PC-9 (cell line): ENCODE measurements at regions not wholly inside any gene's neighbourhood (a gene's known extent, or its start where the extent isn't known, plus 50 kb on each side); places are given as distances from the start of the nearest gene placed in this dataset.

Source experiments
- BruUV-seq: library from RNA; stranded (reverse); fragments of 400-500 nt; replicated peaks from 2 replicates; lab custom pipeline; 2021; lab: Mats Ljungman, UMichigan
- CTCF ChIA-PET: fragments of 300-600 bp; sonication (Branson Sonifier 250); formaldehyde crosslinking; loops from one replicate; lab custom pipeline; 2022; ENCODE audit warnings: antibody characterized with exemption; lab: Charles Lee
- POLR2A ChIA-PET: fragments of 300-600 bp; sonication (Branson Sonifier 250); formaldehyde crosslinking; loops from one replicate; lab custom pipeline; 2022; ENCODE audit warnings: antibody characterized with exemption; ENCODE audit not compliant: unreplicated experiment; lab: Charles Lee
- DNase-seq, 2 experiments: peaks; one replicate each; pipeline versions ENCODE4 v3.0.0 to v3.0.0-alpha.2; 2015 to 2022; ENCODE audit warnings: mixed read lengths in 1 of 2
- H2AFZ ChIP-seq: fragments of 200-600 bp; sonication (generic); 2 replicates; pipeline ENCODE4 v1.8.1; 2017; ENCODE audit warnings: antibody characterized with exemption
- H3F3A ChIP-seq: fragments of 200-600 bp; sonication (generic); 2 replicates; pipeline ENCODE4 v1.8.1; 2017; ENCODE audit warnings: antibody characterized with exemption, mild to moderate bottlenecking, low read depth; ENCODE audit not compliant: insufficient read depth
- H3K27ac ChIP-seq: fragments of 200-600 bp; sonication (generic); 2 replicates; pipeline ENCODE4 v1.6.1; 2016; ENCODE audit warnings: mixed run types
- H3K27me3 ChIP-seq: fragments of 200-600 bp; sonication (generic); 2 replicates; pipeline ENCODE4 v1.6.1; 2016; ENCODE audit warnings: low read depth, mixed run types; ENCODE audit not compliant: insufficient read depth
- H3K36me3 ChIP-seq: fragments of 200-600 bp; sonication (generic); 2 replicates; pipeline ENCODE4 v1.6.1; 2016; ENCODE audit warnings: low read depth, mixed run types
- H3K4me1 ChIP-seq: fragments of 200-600 bp; sonication (generic); replicated peaks from 2 replicates; pipeline ENCODE4 v1.6.1; 2016; ENCODE audit warnings: mixed run types; ENCODE audit not compliant: insufficient read depth
- H3K4me2 ChIP-seq: fragments of 200-600 bp; sonication (generic); 2 replicates; pipeline ENCODE4 v1.6.1; 2017; ENCODE audit warnings: mixed run types
- H3K4me3 ChIP-seq: fragments of 200-600 bp; sonication (generic); 2 replicates; pipeline ENCODE4 v1.6.1; 2016; ENCODE audit warnings: mixed run types
- H3K79me2 ChIP-seq: fragments of 200-600 bp; sonication (generic); 2 replicates; pipeline ENCODE4 v1.6.1; 2017; ENCODE audit warnings: low read depth, mixed run types
- H3K9me2 ChIP-seq: fragments of 200-600 bp; sonication (generic); 2 replicates; pipeline ENCODE4 v1.8.1; 2017; ENCODE audit warnings: mild to moderate bottlenecking; ENCODE audit not compliant: insufficient read depth
- H3K9me3 ChIP-seq: fragments of 200-600 bp; sonication (generic); 2 replicates; pipeline ENCODE4 v1.8.1; 2016; ENCODE audit warnings: low read depth; ENCODE audit not compliant: insufficient read depth
- H4K20me1 ChIP-seq: fragments of 200-600 bp; sonication (generic); 2 replicates; pipeline ENCODE4 v1.8.1; 2017; ENCODE audit not compliant: insufficient read depth
- CTCF ChIP-seq: fragments of 200-600 bp; sonication (generic); conservative IDR thresholded peaks from 2 replicates; pipeline ENCODE4 v1.6.1; 2017; ENCODE audit warnings: mixed run types, antibody characterized with exemption, mild to moderate bottlenecking, moderate library complexity
- EZH2 ChIP-seq: fragments of 200-600 bp; sonication (generic); IDR thresholded peaks from 2 replicates; pipeline ENCODE4 v1.8.0; 2017; ENCODE audit warnings: antibody characterized with exemption, low read depth
- intact Hi-C: fragments of 100-400 bp; cut with micrococcal nuclease; formaldehyde crosslinking; loops from one replicate; pipeline ENCODE4 v1.10.0; 2022; ENCODE audit not compliant: unreplicated experiment

GRCh38 chr6:15941168-15941567 is 187.7 kb upstream of the MYLIP start:
- no peaks in the 10 kb centered on the region for H3K9me2 ChIP-seq
- intact Hi-C loops, result no loop called here
- CTCF ChIA-PET, result no interaction called here
- H2AFZ ChIP-seq, result no peak overlapping the region
- peaks cover 3% of the 10 kb centered on the region; the same call in 1 of the 2 replicates for H4K20me1 ChIP-seq
- no peaks in the 10 kb centered on the region for H3F3A ChIP-seq
- H3K36me3 ChIP-seq, result no peaks in the 10 kb centered on the region
- no TSS peak for BruUV-seq
- POLR2A ChIA-PET, result no interaction called here
- no peaks in the 10 kb centered on the region for H3K4me1 ChIP-seq
- peaks cover 57% of the 10 kb centered on the region for H3K27me3 ChIP-seq
- no peak overlapping the region for H3K4me2 ChIP-seq
- no peaks in the 10 kb centered on the region for H3K9me3 ChIP-seq
- H3K4me3 ChIP-seq, result no peak overlapping the region
- H3K27ac ChIP-seq, result no peak overlapping the region
- no peak for TF ChIP-seq EZH2
- no peak for TF ChIP-seq CTCF
- DNase-seq, result no peak
- H3K79me2 ChIP-seq, result no peaks in the 10 kb centered on the region

GRCh38 chr6:15938107-15938506 is 190.8 kb upstream of the MYLIP start:
- no TSS peak for BruUV-seq
- Histone ChIP-seq H3K4me3 (no peak overlapping the region), H3K27ac (no peak overlapping the region), H3K4me2 (no peak overlapping the region), H3K79me2 (no peaks in the 10 kb centered on the region), H3K27me3 (peaks cover 32% of the 10 kb centered on the region), H4K20me1 (no peaks in the 10 kb centered on the region), H3K36me3 (no peaks in the 10 kb centered on the region), H3K9me3 (no peaks in the 10 kb centered on the region), H2AFZ (no peak overlapping the region), H3F3A (no peaks in the 10 kb centered on the region), H3K9me2 (no peaks in the 10 kb centered on the region), H3K4me1 (no peaks in the 10 kb centered on the region)
- ChIA-PET CTCF (no interaction called here), POLR2A (no interaction called here)
- intact Hi-C loops, result no loop called here
- no peak for DNase-seq
- TF ChIP-seq CTCF (no peak), EZH2 (no peak)

- ChIA-PET POLR2A (no interaction called here), CTCF (no interaction called here)
Observed at GRCh38 chr6:15937602-15938001, 191.3 kb upstream of the MYLIP start.

More at GRCh38 chr6:15937602-15938001, 191.3 kb upstream of the MYLIP start:
- Histone ChIP-seq H3K4me1 (no peaks in the 10 kb centered on the region), H3K4me3 (no peak overlapping the region), H3K9me3 (no peaks in the 10 kb centered on the region), H3K79me2 (no peaks in the 10 kb centered on the region), H4K20me1 (no peaks in the 10 kb centered on the region), H3K27ac (no peak overlapping the region), H3K27me3 (peaks cover 27% of the 10 kb centered on the region), H3K9me2 (no peaks in the 10 kb centered on the region), H3F3A (no peaks in the 10 kb centered on the region), H3K36me3 (no peaks in the 10 kb centered on the region), H3K4me2 (no peak overlapping the region), H2AFZ (no peak overlapping the region)
- intact Hi-C loops, result no loop called here
- no peak for DNase-seq
- no TSS peak for BruUV-seq
- TF ChIP-seq CTCF, result no peak
- TF ChIP-seq EZH2, result no peak
